Right lung (tissue), 2 donors: ENCODE measurements at regions not wholly inside any gene's neighbourhood (a gene's known extent, or its start where the extent isn't known, plus 50 kb on each side); places are given as distances from the start of the nearest gene placed in this dataset.
A peak's percentile ranks its signal among the peaks of the same experiment; 100 is the strongest.

Experiments
- DNase-seq, 2 donors: peaks; one replicate each; pipeline ENCODE4 v3.0.0-alpha.2; 2013

- no peak for DNase-seq
Observed at GRCh38 chr5:107147589-107147988, 523.1 kb downstream of the EFNA5 start.

DNA sequence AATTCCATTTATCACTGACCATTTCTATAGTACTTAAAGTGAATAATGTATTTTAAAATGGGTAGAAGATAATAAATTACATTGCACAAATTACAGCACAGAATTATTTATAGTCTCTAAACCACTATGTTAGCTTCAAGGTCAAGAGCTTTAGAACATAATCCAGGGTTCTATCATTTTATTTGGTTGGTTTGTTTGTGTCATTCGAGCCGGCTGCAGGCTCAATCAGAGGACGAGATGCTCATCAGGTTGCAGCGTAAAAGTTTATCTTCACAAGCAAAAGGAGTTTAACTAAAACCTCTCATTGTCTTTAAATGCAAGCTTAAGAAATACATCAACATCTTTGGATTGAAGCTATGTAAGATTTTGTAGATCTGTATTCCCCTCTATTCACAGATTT is 523.8 kb downstream of the EFNA5 start:
- DNase-seq: no peak

DNA sequence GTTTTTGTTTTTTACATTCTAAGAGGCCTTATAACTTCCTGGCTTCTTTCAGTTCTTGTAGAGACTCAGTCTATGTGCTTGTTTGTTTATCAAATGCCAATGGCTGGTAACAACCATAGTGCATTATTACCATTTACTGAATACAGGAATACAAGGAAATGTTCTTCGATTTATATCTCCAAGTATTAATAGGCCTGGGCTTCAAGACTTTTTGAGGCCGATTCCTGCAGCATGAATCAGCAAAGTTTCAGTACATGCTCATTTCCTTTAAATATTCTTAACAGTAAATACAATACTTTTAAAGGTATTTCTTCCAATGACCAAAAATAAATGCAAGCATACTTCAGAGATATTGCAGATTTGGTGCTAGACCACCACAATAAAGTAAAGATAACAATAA is 535.3 kb downstream of the EFNA5 start:
- DNase-seq: no peak

DNA sequence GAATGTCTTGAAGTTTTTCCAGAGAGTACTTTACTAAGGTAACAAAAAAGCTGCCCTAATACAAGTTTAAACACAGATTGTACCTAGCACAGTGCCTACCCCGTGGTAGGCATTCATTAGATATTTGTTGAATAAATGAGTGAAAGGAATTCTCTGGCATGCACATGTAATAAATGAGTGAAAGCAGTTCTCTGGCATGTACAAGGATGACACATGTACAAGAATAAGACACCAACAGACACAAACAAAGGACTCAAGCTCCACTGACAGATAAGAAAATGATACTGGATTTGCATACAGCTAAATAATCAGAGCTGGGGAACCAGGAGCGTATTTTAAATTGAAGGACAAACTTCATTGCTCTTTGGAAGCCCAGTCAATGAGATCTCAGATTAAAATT is 535.8 kb downstream of the EFNA5 start:
- DNase-seq: no peak

GRCh38 chr5:107129051-107129450 is 541.7 kb downstream of the EFNA5 start:
- no peak for DNase-seq

DNA sequence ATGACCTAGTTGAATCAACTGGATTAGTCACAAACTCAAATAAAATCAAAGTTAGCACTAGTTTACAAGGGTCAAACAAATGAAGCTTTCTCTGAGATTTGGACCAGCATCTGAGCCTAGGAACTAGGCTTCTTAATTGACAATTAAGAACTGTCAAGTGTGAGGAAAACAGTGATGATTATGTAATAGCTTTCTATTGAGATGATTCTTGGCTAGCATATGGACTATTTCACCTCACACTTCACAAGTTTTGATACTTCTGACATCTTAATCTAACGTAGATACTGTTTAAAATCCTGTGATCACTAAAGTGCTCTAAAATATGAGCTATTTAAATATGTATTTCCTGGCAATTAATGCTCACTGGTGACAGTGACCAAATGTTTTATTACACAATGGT is 542.9 kb downstream of the EFNA5 start:
- DNase-seq: peak; percentile 63 to 70

DNA sequence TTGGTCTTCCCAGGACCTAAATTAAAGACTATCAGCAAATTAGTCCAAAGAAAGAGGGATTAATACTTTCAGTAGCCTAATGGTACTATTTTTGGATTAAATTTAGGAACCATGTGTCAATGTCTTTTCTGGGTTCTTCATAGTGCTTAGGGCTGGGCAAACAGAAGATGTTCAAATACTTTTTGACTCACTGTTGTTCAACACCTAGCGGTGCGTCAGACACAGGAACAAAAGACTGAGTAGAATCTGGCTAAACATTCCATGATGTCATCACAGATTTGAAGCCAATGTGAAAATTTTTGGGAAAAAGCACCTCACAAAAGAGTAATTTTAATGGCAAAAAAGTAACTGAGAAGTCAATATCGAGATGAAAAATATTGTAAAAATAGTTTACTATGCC is 544.4 kb downstream of the EFNA5 start:
- DNase-seq: no peak

DNA sequence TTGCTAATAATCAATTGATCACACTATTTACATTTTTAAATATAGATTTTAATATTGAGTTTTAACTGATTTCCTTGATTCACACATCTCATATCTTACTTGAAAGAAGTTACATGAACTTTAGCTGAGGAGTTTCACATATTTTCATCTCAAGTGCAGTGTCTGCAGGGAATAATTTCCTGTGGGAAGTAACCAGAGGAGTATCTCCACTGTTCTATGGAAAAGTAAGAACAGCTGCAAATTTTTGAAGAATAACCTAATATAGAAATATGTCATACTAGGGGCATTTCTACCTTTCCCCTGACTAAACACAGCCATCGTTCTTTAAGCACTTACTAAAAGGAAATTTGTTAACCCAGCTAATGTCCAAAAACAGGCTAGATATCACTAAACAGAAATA is 546.4 kb downstream of the EFNA5 start:
- no peak for DNase-seq

DNA sequence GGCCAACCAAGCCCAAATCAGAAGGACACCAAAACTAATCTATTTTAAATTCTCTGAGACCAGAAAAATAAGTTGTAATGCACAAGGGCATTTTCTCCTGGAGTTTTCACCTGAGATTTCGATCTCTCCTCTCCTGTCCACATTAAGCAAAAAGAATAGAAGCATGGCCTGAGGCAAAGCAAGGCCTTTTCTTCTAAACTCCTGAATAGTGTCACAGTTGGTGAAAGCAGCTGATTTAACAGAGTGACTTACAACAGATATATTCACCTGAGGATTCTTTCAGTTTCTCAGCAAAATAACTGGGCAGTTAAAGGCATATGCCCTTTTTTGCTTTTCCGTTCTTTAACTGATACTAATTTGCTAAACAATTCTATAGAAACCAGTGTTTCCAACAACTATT is 547.7 kb downstream of the EFNA5 start:
- DNase-seq: no peak

DNA sequence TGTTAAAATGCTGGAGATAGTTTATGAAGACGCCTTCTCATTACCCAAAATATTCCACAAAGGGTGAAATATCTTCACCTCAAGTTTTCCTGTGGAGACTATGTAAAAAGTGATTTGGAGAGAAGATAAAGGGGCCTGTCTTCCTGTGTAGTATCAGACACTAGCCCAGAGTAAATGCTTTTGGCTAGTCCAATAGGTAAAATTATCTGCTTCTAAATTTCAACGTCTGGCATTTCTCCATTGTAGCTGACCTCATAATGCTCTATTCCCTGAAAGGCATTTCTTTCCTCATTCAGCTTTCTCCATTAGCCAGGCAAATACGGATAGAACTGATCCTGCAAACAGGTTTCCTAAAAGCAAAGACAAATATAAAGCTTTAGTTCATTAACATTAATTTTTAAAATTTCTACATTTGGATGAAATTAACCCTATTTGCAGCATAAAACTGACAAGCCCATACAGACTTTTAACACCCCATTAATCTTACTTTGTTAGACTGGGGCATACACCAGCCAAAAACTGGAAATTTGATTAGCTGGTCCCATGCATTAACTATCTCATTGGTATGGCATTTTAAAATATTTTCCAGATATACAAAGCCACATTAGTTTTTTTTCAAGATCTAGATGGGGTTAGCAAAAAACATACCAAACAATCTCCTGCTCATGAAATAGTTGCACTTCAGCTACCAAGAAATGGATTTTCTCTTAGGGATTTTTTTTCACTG is 548.8 kb downstream of the EFNA5 start:
- DNase-seq: no peak

DNA sequence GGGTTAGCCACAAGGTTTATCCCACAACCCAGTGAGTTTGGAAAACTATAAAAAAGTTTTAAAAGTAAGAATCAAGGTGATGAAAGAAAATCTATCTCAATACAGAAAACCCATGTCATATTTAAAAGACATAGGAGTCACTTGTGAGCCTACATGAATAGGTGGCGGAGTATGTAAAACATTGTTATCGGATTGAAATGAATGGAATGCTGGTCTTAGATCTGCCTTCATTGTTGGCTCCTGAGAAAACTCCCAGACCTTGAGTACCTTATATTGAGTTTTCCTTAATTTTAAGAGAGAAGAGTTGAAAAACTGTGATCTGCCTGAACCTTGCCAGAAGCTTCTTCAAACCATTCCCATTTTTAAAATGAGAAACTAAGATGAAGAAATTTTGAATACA is 551.1 kb downstream of the EFNA5 start:
- DNase-seq: no peak

GRCh38 chr5:107118184-107119019 is 552.3 kb downstream of the EFNA5 start:
- DNase-seq: no peak

GRCh38 chr5:107112216-107112615 is 558.5 kb downstream of the EFNA5 start:
- DNase-seq: no peak

DNA sequence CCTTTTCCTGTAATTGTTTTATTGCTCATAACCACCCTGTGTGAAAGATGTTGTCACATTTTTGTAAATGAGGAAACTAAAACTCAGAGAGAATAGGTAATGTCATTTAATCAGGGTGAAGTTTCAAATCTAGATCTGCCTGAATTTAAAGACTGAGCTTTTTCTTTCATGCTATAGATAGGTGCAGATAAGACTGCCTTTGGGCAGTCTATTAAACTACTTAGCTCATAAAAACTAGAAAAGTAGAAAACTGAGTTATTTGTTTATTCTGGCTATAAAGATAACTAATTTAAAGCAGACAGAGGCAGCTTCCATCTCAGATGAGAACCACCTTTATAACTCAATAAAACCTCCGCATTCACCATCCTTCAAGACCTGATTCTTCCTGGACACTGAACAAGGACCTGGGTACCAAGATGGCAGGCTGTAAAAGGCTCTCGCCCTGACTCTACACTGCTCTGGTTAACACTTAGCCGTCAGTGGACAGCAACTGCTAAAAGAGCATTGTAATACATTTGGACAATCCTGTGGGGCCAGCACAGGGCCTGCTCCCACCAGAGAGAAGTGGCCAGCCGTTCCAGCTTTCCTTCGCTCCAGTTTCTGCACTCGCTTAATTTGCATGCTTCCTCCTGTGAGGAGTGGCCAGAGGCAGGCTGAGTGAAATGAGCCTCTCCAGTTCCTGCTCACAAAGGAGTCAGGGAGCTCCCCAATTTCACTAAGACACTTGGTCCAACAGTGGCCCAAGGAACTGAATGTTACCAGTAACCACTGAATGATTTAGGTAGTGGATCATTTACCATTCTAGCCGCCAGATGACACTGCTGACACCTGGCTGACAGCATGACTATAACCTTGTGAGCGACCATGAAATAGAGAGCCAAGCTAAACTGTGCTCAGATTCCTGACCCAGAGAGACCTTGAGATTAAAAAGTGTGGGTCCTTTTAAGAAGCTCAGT is 566.4 kb downstream of the EFNA5 start:
- no peak for DNase-seq

DNA sequence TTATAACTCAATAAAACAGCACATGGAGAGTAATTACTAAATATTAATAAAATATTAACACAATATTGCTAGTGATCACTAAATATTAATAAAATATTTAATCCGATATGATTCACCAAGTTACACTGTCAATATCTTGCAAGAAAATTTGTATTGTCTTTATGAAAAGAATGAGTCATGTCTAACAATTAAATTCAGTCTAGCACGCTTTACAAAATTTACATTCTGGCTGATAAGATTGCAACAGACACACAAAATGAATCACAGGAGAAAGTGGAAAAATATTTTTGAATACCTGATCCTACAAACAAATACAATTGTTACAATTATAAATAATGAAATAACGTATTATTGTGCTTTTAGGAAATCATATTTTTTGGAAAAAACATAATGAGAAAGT is 567.2 kb downstream of the EFNA5 start:
- DNase-seq: no peak

GRCh38 chr5:107100121-107100520 is 570.6 kb downstream of the EFNA5 start:
- no peak for DNase-seq

DNA sequence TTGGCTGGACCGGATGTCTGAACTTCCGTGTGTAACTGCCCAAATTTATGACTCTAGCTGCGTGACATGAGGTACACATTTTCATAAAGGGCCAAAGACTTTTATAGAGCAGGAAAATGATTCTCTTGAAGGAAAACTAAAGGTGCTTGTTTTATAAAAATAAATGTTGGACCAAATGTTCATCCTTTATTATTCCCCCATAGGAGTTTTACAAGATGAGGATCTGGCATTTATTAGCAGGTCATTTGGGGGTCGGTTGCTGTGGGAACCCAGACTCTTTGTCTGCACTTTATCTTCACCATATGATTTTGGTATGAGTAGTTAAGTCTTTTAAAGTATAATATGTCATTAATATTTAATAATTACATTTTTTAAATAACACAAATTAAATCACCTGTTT is 571.2 kb downstream of the EFNA5 start:
- no peak for DNase-seq

- DNase-seq: no peak
Observed at GRCh38 chr5:107092695-107093094, 578.0 kb downstream of the EFNA5 start.

- no peak for DNase-seq
Observed at GRCh38 chr5:107090506-107090905, 580.2 kb downstream of the EFNA5 start.

DNA sequence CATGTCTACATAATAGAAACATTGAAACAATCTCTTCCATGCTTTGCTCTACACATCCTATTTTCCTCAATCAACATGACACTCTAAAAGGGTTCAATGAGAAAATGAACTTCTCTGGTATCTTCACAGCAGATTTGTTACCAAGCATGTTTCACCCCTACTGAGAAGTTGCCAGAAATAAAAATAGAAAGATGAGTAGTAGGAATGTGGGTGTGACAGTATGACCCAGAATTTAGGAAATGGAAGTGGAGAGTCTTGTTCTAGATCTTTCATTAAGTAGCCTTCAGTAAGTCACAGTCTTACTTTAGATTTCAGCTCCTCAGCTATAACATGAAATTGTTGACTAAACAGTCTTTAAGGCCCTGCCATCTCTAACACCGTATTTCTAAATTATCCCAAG is 581.8 kb downstream of the EFNA5 start:
- no peak for DNase-seq

- DNase-seq: no peak
Observed at GRCh38 chr5:107085572-107085971, 585.2 kb downstream of the EFNA5 start.

GRCh38 chr5:107074996-107075395 is 595.7 kb downstream of the EFNA5 start:
- no peak for DNase-seq
